GM13976 (cell line): ENCODE measurements at regions not wholly inside any gene's neighbourhood (a gene's known extent, or its start where the extent isn't known, plus 50 kb on each side); places are given as distances from the start of the nearest gene placed in this dataset.

Experiments
- DNase-seq: peaks from one replicate; pipeline ENCODE4 v3.0.0; 2012; ENCODE audit warnings: low spot score
- in situ Hi-C: fragments of 300-500 bp; cut with MboI; formaldehyde crosslinking; loops from one replicate; pipeline ENCODE4 v1.12.0; 2022; ENCODE audit warnings: low sequenced_read_pairs, mixed read lengths, inconsistent platforms; ENCODE audit not compliant: unreplicated experiment
- TF ChIP-seq, protein P1 (sequence below): IDR thresholded peaks from 2 replicates; pipeline ENCODE4 v1.5.1; 2012; ENCODE audit warnings: borderline replicate concordance, mild to moderate bottlenecking; ENCODE audit not compliant: insufficient read depth; ENCODE audit errors: extremely low read depth, missing control alignments, control extremely low read depth

DNA sequence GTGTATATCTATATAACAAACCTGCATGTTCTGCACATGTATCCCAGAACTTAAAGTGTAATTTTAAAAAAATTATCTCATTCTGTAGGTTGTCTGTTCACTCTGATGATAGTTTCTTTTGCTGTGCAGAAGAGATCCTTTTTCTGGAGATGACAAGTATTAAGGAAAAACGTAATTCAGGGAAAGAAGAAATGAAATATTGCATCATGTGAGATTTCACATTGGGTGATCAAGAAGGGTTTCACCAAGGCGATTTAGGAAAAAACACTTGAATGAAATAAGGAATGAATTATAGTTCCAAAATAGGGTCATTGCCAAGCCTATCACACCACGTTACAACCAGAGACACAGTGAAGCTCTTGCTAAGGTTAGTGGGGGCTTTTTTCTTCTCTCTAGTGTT, 227.9 kb downstream of the HNRNPD start:
- TF ChIP-seq, protein P1, sequence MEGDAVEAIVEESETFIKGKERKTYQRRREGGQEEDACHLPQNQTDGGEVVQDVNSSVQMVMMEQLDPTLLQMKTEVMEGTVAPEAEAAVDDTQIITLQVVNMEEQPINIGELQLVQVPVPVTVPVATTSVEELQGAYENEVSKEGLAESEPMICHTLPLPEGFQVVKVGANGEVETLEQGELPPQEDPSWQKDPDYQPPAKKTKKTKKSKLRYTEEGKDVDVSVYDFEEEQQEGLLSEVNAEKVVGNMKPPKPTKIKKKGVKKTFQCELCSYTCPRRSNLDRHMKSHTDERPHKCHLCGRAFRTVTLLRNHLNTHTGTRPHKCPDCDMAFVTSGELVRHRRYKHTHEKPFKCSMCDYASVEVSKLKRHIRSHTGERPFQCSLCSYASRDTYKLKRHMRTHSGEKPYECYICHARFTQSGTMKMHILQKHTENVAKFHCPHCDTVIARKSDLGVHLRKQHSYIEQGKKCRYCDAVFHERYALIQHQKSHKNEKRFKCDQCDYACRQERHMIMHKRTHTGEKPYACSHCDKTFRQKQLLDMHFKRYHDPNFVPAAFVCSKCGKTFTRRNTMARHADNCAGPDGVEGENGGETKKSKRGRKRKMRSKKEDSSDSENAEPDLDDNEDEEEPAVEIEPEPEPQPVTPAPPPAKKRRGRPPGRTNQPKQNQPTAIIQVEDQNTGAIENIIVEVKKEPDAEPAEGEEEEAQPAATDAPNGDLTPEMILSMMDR = no peak
- in situ Hi-C loops = no loop called here
- no peak for DNase-seq

DNA sequence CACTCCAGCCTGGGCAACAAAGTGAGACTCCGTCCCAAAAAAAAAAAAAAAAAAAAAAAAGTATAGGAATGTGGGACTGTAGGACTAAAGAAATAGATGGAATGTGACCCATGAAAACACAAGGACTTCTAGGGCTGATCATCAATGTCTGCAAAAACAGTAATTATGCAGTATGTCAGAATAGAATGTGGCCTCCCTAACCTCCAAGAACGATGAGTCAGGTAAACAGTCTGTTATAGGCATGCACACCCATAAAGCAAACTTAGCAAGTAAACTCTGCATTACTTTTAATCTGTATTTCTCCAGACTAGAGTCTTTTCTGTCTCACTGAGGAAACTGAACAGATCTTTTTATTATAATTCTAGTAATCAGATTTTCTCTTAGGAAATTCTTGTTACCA, 233.4 kb downstream of the HNRNPD start:
- TF ChIP-seq, protein P1 = no peak
- no peak for DNase-seq
- in situ Hi-C loops = no loop called here

DNA sequence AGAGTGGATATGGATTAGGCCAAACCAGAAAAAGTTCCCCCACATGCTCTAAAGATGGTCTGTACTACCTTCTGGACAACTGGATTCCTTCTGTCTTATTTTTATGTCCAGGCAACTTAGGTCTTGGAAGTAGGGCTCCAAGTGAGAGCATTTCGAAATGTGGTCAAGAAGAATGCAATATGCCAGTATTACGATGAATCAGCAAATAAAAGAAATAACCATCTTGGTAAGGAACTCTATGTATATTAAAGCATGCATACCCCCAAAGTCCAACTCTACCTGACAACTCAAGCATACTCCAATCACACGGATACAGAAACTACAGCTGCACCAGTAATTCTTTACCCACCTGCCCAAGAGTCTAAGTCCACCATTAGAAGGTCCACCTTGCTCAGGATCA, 234.5 kb downstream of the HNRNPD start:
- TF ChIP-seq, protein P1 = no peak
- DNase-seq = no peak
- in situ Hi-C loops = no loop called here

DNA sequence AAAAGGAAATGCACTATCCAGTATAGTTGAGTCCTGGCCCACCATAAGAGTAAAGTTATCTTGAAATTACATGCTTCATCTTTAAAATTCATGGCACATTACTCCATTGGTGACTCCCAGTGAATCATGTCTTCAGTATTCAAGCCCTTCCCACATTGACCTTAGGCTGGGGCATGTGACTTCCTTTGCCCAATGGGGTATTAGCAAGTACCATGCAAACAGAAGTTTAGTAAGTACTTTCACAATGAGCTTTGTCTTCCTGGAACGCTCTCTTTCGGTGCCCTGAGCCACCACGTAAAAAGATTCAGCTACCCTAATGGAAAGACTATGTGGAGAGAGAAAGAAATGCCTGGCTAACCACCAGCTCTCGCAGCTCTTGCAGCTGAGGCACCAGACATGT, 235.4 kb downstream of the HNRNPD start:
- TF ChIP-seq, protein P1 = no peak
- in situ Hi-C loops = no loop called here
- no peak for DNase-seq

DNA sequence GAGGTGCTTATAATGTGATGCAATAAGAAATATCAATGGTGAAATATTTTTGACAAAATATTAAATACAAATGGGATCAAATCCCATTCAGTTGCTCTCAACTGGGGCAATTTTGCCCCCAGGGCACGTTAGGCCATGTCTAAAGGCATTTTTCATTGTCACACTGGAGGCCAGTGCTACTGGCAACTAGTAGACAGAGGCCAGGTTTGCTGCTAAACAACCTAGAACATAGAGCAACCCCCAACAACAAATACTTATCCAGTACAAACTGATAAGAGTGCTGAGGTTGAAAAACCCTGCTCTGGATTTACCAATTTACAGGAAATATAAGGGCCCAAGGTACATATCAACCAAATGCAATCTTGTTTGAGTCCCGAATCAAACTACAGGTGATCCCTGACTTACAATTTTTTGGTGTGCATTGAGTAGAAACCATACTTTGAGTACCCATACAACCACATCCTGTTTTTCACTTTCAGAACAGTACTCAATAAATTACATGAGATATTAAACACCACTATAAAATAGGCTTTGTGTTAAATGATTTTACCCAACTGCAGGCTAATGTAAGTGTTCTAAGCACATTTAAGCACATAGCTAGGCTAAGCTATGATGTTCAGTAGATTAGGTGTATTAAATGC, 237.5 kb downstream of the HNRNPD start:
- TF ChIP-seq, protein P1 = no peak
- in situ Hi-C loops = no loop called here
- no peak for DNase-seq

DNA sequence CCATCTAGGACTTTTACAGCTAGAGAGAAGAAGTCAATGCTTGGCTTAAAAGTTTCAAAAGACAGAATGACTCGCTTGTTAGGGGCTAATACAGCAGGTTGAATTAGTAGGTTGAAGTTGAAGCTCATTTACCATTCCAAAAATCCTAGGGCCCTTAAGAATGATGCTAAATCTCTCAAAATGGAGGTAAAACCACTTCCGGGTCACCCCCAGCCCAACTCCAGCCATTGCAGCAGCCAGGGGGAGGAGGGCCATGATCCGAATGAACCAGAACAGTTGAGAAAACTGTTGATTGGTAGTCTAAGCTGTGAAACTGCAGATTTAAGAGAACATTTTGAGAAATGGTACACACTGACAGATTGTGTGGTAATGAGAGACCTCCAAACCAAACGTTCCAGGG, 245.4 kb downstream of the HNRNPD start:
- in situ Hi-C loops = no loop called here
- TF ChIP-seq, protein P1 = no peak
- DNase-seq = no peak

DNA sequence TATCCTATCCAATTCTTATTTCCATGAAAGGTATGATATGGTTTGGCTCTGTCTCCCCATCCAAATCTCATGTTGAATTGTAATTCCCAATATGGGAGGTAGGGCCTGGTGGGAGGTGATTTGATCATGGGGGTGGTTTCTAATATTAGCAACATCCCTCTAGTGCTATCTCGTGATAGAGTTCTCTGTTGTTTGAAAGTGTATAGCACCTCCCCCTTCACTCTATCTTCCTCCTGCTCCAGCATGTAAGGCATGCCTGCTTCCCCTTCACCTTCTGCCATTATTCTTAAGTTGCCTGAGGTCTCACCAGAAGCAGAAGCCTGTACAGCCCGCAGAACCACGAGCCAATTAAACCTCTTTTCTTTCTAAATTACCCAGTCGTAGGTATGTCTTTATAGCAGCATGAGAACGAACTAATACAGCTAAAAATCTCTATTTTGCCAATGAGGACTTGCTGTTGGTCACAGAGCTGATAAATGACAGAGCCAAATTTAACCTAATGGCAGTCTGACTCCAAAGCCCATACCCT, 247.2 kb downstream of the HNRNPD start:
- DNase-seq = no peak
- in situ Hi-C loops = no loop called here
- TF ChIP-seq, protein P1 = no peak
